NCI-H128 (cell line): ENCODE measurements at regions not wholly inside any gene's neighbourhood (a gene's known extent, or its start where the extent isn't known, plus 50 kb on each side); places are given as distances from the start of the nearest gene placed in this dataset.

Experiments
- DNase-seq: peaks from one replicate; lab custom pipeline; 2025; ENCODE audit not compliant: unreplicated experiment; lab: John Stamatoyannopoulos, UW

GRCh38 chr22:22043296-22044078 is 60.9 kb upstream of the TOP3B start:
- no peak for DNase-seq

- DNase-seq = no peak
Observed at GRCh38 chr22:22042599-22043295, 60.2 kb upstream of the TOP3B start.

- DNase-seq = no peak
Observed at GRCh38 chr22:22042009-22042408, 59.4 kb upstream of the TOP3B start.

- DNase-seq = no peak
Observed at GRCh38 chr22:22040908-22041307, 58.3 kb upstream of the TOP3B start.

- no peak for DNase-seq
Observed at GRCh38 chr22:22040472-22040871, 57.9 kb upstream of the TOP3B start.

GRCh38 chr22:22039286-22040074 is 56.9 kb upstream of the TOP3B start:
- no peak for DNase-seq

- DNase-seq = no peak
Observed at GRCh38 chr22:22038178-22038880, 55.7 kb upstream of the TOP3B start.

DNA sequence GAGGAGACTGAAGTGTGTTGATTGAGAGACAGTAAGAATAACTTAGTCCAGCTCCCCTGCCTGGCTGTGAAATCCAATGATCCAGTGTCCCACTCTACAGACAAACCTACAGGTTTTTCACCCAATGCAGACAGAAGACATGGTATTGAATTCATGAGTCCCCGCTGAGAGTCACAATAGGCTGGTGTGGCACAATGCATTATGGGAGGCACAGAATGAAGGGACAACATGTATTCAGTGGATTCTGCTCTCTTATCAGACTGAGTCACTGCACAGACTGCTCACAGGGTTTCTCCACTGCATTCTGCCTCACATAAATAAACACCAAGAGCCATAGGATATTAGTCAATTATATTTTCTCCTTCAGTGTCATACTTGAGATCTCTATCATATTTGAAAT is 55.2 kb upstream of the TOP3B start:
- DNase-seq = no peak

GRCh38 chr22:22037229-22037628 is 54.6 kb upstream of the TOP3B start:
- no peak for DNase-seq

DNA sequence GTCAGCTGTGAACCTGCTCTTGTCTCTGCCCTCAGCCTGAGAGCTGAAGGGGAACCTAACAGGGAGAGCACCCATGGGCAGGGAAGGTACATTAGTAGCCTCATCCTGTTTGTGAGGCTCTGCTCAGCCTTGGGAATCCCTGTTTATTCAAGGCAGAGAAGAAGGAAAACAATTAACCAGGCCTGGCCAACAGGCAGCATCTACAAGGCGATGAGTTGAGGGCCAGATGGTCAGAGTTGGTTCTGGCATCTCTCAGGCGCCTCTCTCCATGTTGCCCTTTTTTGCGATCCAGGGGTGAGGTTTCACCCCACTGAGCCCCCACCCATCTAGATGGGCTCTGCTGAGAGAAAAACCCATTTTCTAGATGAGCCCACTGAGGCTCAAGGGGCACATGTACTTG is 54.0 kb upstream of the TOP3B start:
- no peak for DNase-seq

DNA sequence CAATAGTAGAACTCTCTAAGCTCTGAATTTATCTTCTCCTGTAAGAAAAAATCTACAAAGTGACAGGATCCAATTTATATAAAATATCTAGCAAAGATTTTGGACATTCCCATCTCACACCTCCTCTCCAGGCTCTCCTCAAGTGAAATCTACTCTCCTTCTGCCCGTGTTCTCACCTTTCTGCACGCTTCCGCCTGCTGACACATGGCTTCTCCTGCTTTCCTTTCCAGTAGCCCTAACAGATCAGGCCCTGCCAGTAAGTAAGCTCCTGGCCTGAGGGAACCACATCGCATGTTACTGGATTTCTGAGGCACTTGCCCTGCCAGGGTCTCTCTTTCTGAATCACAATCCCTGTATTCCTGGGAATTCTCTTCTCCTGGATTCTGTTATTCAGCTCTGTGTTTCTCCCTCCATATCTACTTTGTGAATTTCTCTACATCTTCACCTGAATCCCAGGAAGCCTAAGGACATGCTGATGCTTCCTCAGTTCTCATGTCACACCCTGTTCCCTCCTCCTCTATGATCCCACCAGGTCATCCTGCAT is 53.3 kb upstream of the TOP3B start:
- no peak for DNase-seq

GRCh38 chr22:22035203-22035602 is 52.6 kb upstream of the TOP3B start:
- DNase-seq = no peak

GRCh38 chr22:22034469-22035132 is 52.0 kb upstream of the TOP3B start:
- DNase-seq = no peak

DNA sequence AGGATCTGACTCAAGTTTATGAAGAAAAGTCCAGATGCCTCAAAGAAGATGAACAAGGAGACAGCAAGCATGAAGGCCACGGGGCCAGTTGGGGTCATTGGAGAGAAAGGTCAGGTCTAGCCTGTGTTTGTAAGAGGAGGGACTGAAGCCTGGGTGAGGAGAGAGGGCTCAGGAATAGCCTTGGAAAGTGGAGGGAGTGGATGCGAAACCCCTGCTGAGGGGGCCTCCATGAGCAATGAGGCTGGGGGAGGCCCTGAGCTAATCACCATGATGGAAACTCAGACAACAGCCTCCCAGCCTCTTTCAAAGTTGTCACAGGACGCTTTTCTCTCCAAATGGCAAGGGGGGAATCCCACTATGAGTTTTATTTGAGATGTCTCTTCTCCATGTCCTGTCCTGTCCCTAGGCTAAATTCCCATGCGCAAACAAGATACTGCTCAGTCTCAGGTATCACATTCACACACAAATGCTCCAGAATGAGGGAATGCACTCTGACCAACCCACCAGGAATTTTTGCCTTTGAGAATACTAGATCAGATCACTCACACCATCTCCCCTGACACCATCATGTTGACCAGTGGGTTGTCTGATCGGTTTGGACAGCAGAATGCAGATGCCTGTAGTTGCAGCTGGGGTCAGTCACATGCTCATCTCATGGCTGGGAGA is 51.3 kb upstream of the TOP3B start:
- DNase-seq = no peak

GRCh38 chr22:22032906-22033802 is 50.6 kb upstream of the TOP3B start:
- DNase-seq = no peak

- no peak for DNase-seq
Observed at GRCh38 chr22:22032099-22032905, 49.7 kb upstream of the TOP3B start.
